ENCODE measurements at regions not wholly inside any gene's neighbourhood (a gene's known extent, or its start where the extent isn't known, plus 50 kb on each side); places are given as distances from the start of the nearest gene placed in this dataset.

GRCh38 chr6:54993294-54993693 lies 146.7 kb downstream of the FAM83B start:
- TF ChIP-seq REST (IDR thresholded peaks at IDR 0.05) (no peak), HNF4G (IDR thresholded peaks at IDR 0.05) (no peak), EGR1 (IDR thresholded peaks at IDR 0.05; ENCODE audit: low read depth in 2 of 2) (no peak), JUND (IDR thresholded peaks at IDR 0.05) (no peak), ZBTB33 (IDR thresholded peaks at IDR 0.05) (no peak), YY1 (IDR thresholded peaks at IDR 0.05) (no peak), RXRA (IDR thresholded peaks at IDR 0.05) (no peak), GABPA (IDR thresholded peaks at IDR 0.05 in 1 of 2, conservative IDR thresholded peaks at IDR 0.05 in 1 of 2) (no peak), SP1 (IDR thresholded peaks at IDR 0.05) (no peak)
- TF ChIP-seq, protein P1, sequence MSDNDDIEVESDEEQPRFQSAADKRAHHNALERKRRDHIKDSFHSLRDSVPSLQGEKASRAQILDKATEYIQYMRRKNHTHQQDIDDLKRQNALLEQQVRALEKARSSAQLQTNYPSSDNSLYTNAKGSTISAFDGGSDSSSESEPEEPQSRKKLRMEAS (IDR thresholded peaks at IDR 0.05) = no peak
- TF ChIP-seq, protein P2, sequence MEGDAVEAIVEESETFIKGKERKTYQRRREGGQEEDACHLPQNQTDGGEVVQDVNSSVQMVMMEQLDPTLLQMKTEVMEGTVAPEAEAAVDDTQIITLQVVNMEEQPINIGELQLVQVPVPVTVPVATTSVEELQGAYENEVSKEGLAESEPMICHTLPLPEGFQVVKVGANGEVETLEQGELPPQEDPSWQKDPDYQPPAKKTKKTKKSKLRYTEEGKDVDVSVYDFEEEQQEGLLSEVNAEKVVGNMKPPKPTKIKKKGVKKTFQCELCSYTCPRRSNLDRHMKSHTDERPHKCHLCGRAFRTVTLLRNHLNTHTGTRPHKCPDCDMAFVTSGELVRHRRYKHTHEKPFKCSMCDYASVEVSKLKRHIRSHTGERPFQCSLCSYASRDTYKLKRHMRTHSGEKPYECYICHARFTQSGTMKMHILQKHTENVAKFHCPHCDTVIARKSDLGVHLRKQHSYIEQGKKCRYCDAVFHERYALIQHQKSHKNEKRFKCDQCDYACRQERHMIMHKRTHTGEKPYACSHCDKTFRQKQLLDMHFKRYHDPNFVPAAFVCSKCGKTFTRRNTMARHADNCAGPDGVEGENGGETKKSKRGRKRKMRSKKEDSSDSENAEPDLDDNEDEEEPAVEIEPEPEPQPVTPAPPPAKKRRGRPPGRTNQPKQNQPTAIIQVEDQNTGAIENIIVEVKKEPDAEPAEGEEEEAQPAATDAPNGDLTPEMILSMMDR (IDR thresholded peaks at IDR 0.05; ENCODE audit: low read depth, low read length, missing input control) = no peak
- 62% methylated on average over 4 of the region's 4 CpGs for WGBS
- no peaks in the 10 kb centered on the region for H3K4me1 ChIP-seq (ENCODE audit: control insufficient read depth in 4 of 4, insufficient read depth in 4 of 4, low read length in 3 of 4)

DNA sequence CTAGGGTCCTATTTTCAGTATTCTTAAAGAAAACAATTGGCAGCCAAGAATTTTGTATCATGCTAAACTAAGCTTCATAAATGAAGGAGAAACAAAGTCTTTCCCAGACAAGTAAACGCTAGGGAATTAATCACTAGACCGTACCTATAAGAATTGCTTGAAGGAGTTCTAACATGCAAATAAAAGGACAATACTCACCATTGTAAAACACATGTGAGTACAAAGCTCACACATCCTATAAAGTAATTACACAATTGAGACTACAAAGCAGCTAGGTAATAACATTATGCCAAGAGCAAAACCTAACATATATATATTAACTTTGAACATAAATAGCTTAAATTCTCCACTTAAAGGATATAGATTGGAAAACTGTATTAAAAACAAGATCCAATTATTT lies 147.4 kb downstream of the FAM83B start:
- H3K4me3 ChIP-seq (ENCODE audit: low read depth in 1 of 3, low read length in 3 of 3) = no peak overlapping the region
- no peaks in the 10 kb centered on the region for H3K9me3 ChIP-seq (ENCODE audit: control insufficient read depth in 4 of 4, low read length in 3 of 4)
- TF ChIP-seq SP1 (IDR thresholded peaks at IDR 0.05) (no peak), EGR1 (IDR thresholded peaks at IDR 0.05; ENCODE audit: low read depth in 2 of 2) (no peak), HNF4A (conservative IDR thresholded peaks at IDR 0.05) (no peak), RXRA (IDR thresholded peaks at IDR 0.05) (no peak), TAF1 (conservative IDR thresholded peaks at IDR 0.05) (no peak), FOXA1 (IDR thresholded peaks at IDR 0.05) (no peak), ZBTB33 (IDR thresholded peaks at IDR 0.05) (no peak), FOXA2 (IDR thresholded peaks at IDR 0.05) (no peak), REST (IDR thresholded peaks at IDR 0.05) (no peak), JUND (IDR thresholded peaks at IDR 0.05) (no peak), RAD21 (IDR thresholded peaks at IDR 0.05) (no peak)
- TF ChIP-seq, protein P1 (IDR thresholded peaks at IDR 0.05) = no peak
- TF ChIP-seq, protein P3, sequence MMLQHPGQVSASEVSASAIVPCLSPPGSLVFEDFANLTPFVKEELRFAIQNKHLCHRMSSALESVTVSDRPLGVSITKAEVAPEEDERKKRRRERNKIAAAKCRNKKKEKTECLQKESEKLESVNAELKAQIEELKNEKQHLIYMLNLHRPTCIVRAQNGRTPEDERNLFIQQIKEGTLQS (IDR thresholded peaks at IDR 0.05) = no peak
- H3K4me1 ChIP-seq (ENCODE audit: control insufficient read depth in 4 of 4, insufficient read depth in 4 of 4, low read length in 3 of 4) = no peaks in the 10 kb centered on the region
- no peaks in the 10 kb centered on the region for H3K36me3 ChIP-seq (ENCODE audit: control insufficient read depth in 4 of 4, insufficient read depth in 3 of 4, low read depth in 1 of 4, low read length in 3 of 4)
- no peak for DNase-seq (ENCODE audit: low spot score)
- WGBS = 80% methylated on average over 2 of the region's 2 CpGs
- H3K27ac ChIP-seq (ENCODE audit: low read depth in 1 of 2, low read length in 2 of 2) = no peak overlapping the region
- H3K27me3 ChIP-seq (ENCODE audit: control insufficient read depth in 4 of 4, insufficient read depth in 4 of 4, low read length in 3 of 4) = peaks cover 0 to 3% (median 0%) of the 10 kb centered on the region in 4 donors
- no peak overlapping the region for H3K9ac ChIP-seq (ENCODE audit: low read depth in 1 of 2, low read length in 2 of 2)

More at GRCh38 chr6:54993294-54993693, 146.7 kb downstream of the FAM83B start:
- H3K9ac ChIP-seq (ENCODE audit: low read depth in 1 of 2, low read length in 2 of 2) = no peak overlapping the region
- H3K9me3 ChIP-seq (ENCODE audit: control insufficient read depth in 4 of 4, low read length in 3 of 4) = no peaks in the 10 kb centered on the region
- peaks cover 0 to 3% (median 0%) of the 10 kb centered on the region in 4 donors for H3K27me3 ChIP-seq (ENCODE audit: control insufficient read depth in 4 of 4, insufficient read depth in 4 of 4, low read length in 3 of 4)
- no peak overlapping the region for H3K27ac ChIP-seq (ENCODE audit: low read depth in 1 of 2, low read length in 2 of 2)
- DNase-seq (ENCODE audit: low spot score) = no peak
- H3K4me3 ChIP-seq (ENCODE audit: low read depth in 1 of 3, low read length in 3 of 3) = no peak overlapping the region
- H3K36me3 ChIP-seq (ENCODE audit: control insufficient read depth in 4 of 4, insufficient read depth in 3 of 4, low read depth in 1 of 4, low read length in 3 of 4) = no peaks in the 10 kb centered on the region
